OCI-LY7 (cell line): ENCODE measurements at regions not wholly inside any gene's neighbourhood (a gene's known extent, or its start where the extent isn't known, plus 50 kb on each side); places are given as distances from the start of the nearest gene placed in this dataset.

Experiments
- BruUV-seq: library from RNA; stranded (reverse); fragments of 400-500 nt; replicated peaks from 2 replicates; lab custom pipeline; 2021; lab: Mats Ljungman, UMichigan
- CTCF ChIA-PET: fragments of 300-600 bp; sonication (Branson Sonifier 250); formaldehyde crosslinking; loops from one replicate; lab custom pipeline; 2022; ENCODE audit warnings: antibody characterized with exemption; ENCODE audit not compliant: unreplicated experiment; lab: Charles Lee
- POLR2A ChIA-PET: fragments of 300-600 bp; sonication (Branson Sonifier 250); formaldehyde crosslinking; loops from one replicate; lab custom pipeline; 2022; ENCODE audit warnings: antibody characterized with exemption; lab: Charles Lee
- DNase-seq: peaks from one replicate; pipeline ENCODE4 v3.0.0-alpha.2; 2015; ENCODE audit warnings: low spot score
- H2AFZ ChIP-seq: fragments of 200-600 bp; sonication (generic), shearing (Covaris generic); 2 replicates; pipeline ENCODE4 v1.6.1; 2014; ENCODE audit warnings: mild to moderate bottlenecking, antibody characterized with exemption, low read length, moderate library complexity
- H3K27ac ChIP-seq: fragments of 200-600 bp; sonication (generic); 2 replicates; pipeline ENCODE4 v1.5.1; 2014; ENCODE audit warnings: mixed run types, low read depth, mild to moderate bottlenecking, moderate library complexity, low read length, inconsistent platforms; ENCODE audit not compliant: poor library complexity, severe bottlenecking
- H3K36me3 ChIP-seq: fragments of 200-600 bp; sonication (generic); 2 replicates; pipeline ENCODE4 v1.6.1; 2014; ENCODE audit warnings: mild to moderate bottlenecking, antibody characterized with exemption, low read length, moderate library complexity, mixed read lengths; ENCODE audit not compliant: insufficient read depth
- H3K4me1 ChIP-seq: fragments of 200-600 bp; sonication (generic); 2 replicates; pipeline ENCODE4 v1.5.1; 2014; ENCODE audit warnings: mild to moderate bottlenecking, low read length; ENCODE audit not compliant: insufficient read depth, poor library complexity, severe bottlenecking
- H3K4me2 ChIP-seq: fragments of 200-600 bp; sonication (generic); 2 replicates; pipeline ENCODE4 v1.6.1; 2014; ENCODE audit warnings: mild to moderate bottlenecking, low read length
- H3K4me3 ChIP-seq: fragments of 200-600 bp; sonication (generic); 2 replicates; pipeline ENCODE4 v1.5.1; 2014; ENCODE audit warnings: mild to moderate bottlenecking, low read depth, low read length; ENCODE audit not compliant: poor library complexity, severe bottlenecking
- H3K79me2 ChIP-seq: fragments of 200-600 bp; sonication (generic); 2 replicates; pipeline ENCODE4 v1.6.1; 2016; ENCODE audit warnings: low read depth, mild to moderate bottlenecking, low read length, moderate library complexity, mixed read lengths; ENCODE audit not compliant: insufficient read depth
- H3K9me2 ChIP-seq: fragments of 200-600 bp; sonication (generic); 2 replicates; pipeline ENCODE4 v1.6.1; 2016; ENCODE audit warnings: mild to moderate bottlenecking, low read length, mixed read lengths; ENCODE audit not compliant: insufficient read depth
- H3K9me3 ChIP-seq: fragments of 200-600 bp; sonication (generic); 2 replicates; pipeline ENCODE4 v1.6.1; 2014; ENCODE audit warnings: mild to moderate bottlenecking, mixed run types, low read length, mixed read lengths
- H4K20me1 ChIP-seq: fragments of 200-600 bp; sonication (generic); 2 replicates; pipeline ENCODE4 v1.6.1; 2014; ENCODE audit warnings: mild to moderate bottlenecking, antibody characterized with exemption, low read length, moderate library complexity, mixed read lengths; ENCODE audit not compliant: insufficient read depth
- CTCF ChIP-seq: fragments of 200-600 bp; sonication (generic); conservative IDR thresholded peaks from 2 replicates; pipeline ENCODE4 v1.5.1; 2014; ENCODE audit warnings: mild to moderate bottlenecking, antibody characterized with exemption, low read length, moderate library complexity, mixed read lengths
- EZH2phosphoT487 ChIP-seq: fragments of 200-600 bp; sonication (generic); IDR thresholded peaks from 2 replicates; pipeline ENCODE4 v1.6.1; 2018; ENCODE audit warnings: low read depth, borderline replicate concordance, mild to moderate bottlenecking, mixed run types, antibody characterized with exemption, low read length, moderate library complexity, mixed read lengths
- intact Hi-C: fragments of 100-400 bp; cut with micrococcal nuclease; formaldehyde crosslinking; loops from one replicate; pipeline ENCODE4 v1.10.0; 2022; ENCODE audit not compliant: unreplicated experiment

GRCh38 chr3:181549266-181549665 lies 162.5 kb upstream of the SOX2 start:
- ChIA-PET POLR2A (no interaction called here), CTCF (no interaction called here)

DNA sequence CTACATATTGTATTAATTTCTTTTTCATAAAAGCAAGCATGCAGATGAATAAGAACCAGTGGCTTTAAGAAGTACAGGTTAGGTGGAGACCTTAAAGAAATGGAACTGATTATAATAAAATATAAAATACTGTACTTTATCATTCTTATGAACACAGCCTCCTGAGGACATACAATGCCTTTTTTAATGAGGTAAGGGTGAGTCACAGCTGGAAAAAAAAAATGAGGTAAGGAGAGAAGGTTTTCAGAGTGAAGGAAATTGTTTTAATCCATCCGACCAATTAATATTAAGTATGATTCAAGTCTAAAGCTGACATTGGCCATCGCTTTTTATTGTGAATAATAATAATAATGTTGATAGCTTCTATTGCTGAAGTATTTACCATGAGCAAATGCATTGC lies 170.3 kb upstream of the SOX2 start:
- no peak overlapping the region for H3K4me2 ChIP-seq
- H3K4me1 ChIP-seq = no peaks in the 10 kb centered on the region
- no peak overlapping the region for H2AFZ ChIP-seq
- no peaks in the 10 kb centered on the region for H4K20me1 ChIP-seq
- ChIA-PET CTCF (no interaction called here), POLR2A (interaction anchor here (0.5 to 1.0 kb wide), 3 partner anchors 10 to 278 kb away, joined by 3 to 6 read pairs (median 3); no protein-coding TSS in a partner anchor)
- no peak overlapping the region for H3K27ac ChIP-seq
- no peak for TF ChIP-seq CTCF
- no peak for TF ChIP-seq EZH2phosphoT487
- intact Hi-C loops = no loop called here
- DNase-seq = no peak
- H3K79me2 ChIP-seq = no peaks in the 10 kb centered on the region
- no peaks in the 10 kb centered on the region for H3K9me3 ChIP-seq
- H3K36me3 ChIP-seq = no peaks in the 10 kb centered on the region
- no peaks in the 10 kb centered on the region for H3K9me2 ChIP-seq
- H3K4me3 ChIP-seq = no peak overlapping the region
- BruUV-seq = no TSS peak

More at GRCh38 chr3:181549266-181549665, 162.5 kb upstream of the SOX2 start:
- Histone ChIP-seq H2AFZ (no peak overlapping the region), H3K4me1 (no peaks in the 10 kb centered on the region), H4K20me1 (no peaks in the 10 kb centered on the region), H3K9me2 (no peaks in the 10 kb centered on the region), H3K4me2 (no peak overlapping the region; the same call in 1 of the 2 replicates), H3K9me3 (no peaks in the 10 kb centered on the region), H3K4me3 (no peak overlapping the region), H3K36me3 (no peaks in the 10 kb centered on the region), H3K27ac (no peak overlapping the region), H3K79me2 (no peaks in the 10 kb centered on the region)
- intact Hi-C loops = no loop called here
- no peak for TF ChIP-seq EZH2phosphoT487
- TF ChIP-seq CTCF = no peak
- DNase-seq = no peak
- BruUV-seq = no TSS peak

- Histone ChIP-seq H3K9me3 (no peaks in the 10 kb centered on the region), H3K79me2 (no peaks in the 10 kb centered on the region), H3K36me3 (no peaks in the 10 kb centered on the region), H3K27ac (no peak overlapping the region), H3K4me3 (no peak overlapping the region), H4K20me1 (no peaks in the 10 kb centered on the region), H3K9me2 (no peaks in the 10 kb centered on the region), H2AFZ (no peak overlapping the region), H3K4me1 (no peaks in the 10 kb centered on the region), H3K4me2 (no peak overlapping the region)
- CTCF ChIA-PET = no interaction called here
- no TSS peak for BruUV-seq
- POLR2A ChIA-PET = interaction anchor here (0.6 kb wide), 1 partner anchor 442 kb away, joined by 3 read pairs; no protein-coding TSS in a partner anchor
- no peak for DNase-seq
- intact Hi-C loops = no loop called here
- TF ChIP-seq CTCF = no peak
- no peak for TF ChIP-seq EZH2phosphoT487
Observed at GRCh38 chr3:181534781-181535221, 176.9 kb upstream of the SOX2 start.
